Activated naive CD8-positive, alpha-beta T cell (primary cell): ENCODE measurements at regions not wholly inside any gene's neighbourhood (a gene's known extent, or its start where the extent isn't known, plus 50 kb on each side); places are given as distances from the start of the nearest gene placed in this dataset.

Experiments used
- H3K27ac Mint-ChIP-seq: one replicate; pipeline ENCODE4 v1.8.0; 2021; ENCODE audit warnings: mixed read lengths
- H3K27me3 Mint-ChIP-seq: one replicate; pipeline ENCODE4 v1.8.0; 2021; ENCODE audit warnings: mixed read lengths
- H3K36me3 Mint-ChIP-seq: one replicate; pipeline ENCODE4 v1.8.0; 2021; ENCODE audit warnings: mixed read lengths
- H3K4me1 Mint-ChIP-seq: one replicate; pipeline ENCODE4 v1.8.0; 2021; ENCODE audit warnings: low read depth, mixed read lengths
- H3K4me3 Mint-ChIP-seq: one replicate; pipeline ENCODE4 v1.8.0; 2021; ENCODE audit warnings: mild to moderate bottlenecking, mixed read lengths
- H3K9me3 Mint-ChIP-seq: one replicate; pipeline ENCODE4 v1.8.0; 2021; ENCODE audit warnings: low read depth, mixed read lengths

GRCh38 chr9:71632776-71633175, 135.5 kb downstream of the CEMIP2 start:
- Mint-ChIP-seq H3K4me3 (no peak overlapping the region), H3K27ac (no peak overlapping the region), H3K36me3 (no peaks in the 10 kb centered on the region), H3K27me3 (no peaks in the 10 kb centered on the region), H3K9me3 (no peaks in the 10 kb centered on the region), H3K4me1 (no peaks in the 10 kb centered on the region)

GRCh38 chr9:71630377-71630995, 137.8 kb downstream of the CEMIP2 start:
- Mint-ChIP-seq H3K4me1 (no peaks in the 10 kb centered on the region), H3K27me3 (no peaks in the 10 kb centered on the region), H3K9me3 (no peaks in the 10 kb centered on the region), H3K27ac (no peak overlapping the region), H3K4me3 (no peak overlapping the region), H3K36me3 (no peaks in the 10 kb centered on the region)

- Mint-ChIP-seq H3K27ac (no peak overlapping the region), H3K27me3 (no peaks in the 10 kb centered on the region), H3K36me3 (no peaks in the 10 kb centered on the region), H3K4me1 (no peaks in the 10 kb centered on the region), H3K9me3 (no peaks in the 10 kb centered on the region), H3K4me3 (no peak overlapping the region)
These were observed 138.6 kb downstream of the CEMIP2 start for GRCh38 chr9:71629578-71630215.

GRCh38 chr9:71628247-71628646, 140.1 kb downstream of the CEMIP2 start:
- Mint-ChIP-seq H3K4me3 (no peak overlapping the region), H3K27ac (no peak overlapping the region), H3K9me3 (no peaks in the 10 kb centered on the region), H3K4me1 (no peaks in the 10 kb centered on the region), H3K36me3 (no peaks in the 10 kb centered on the region), H3K27me3 (no peaks in the 10 kb centered on the region)

- no peaks in the 10 kb centered on the region for H3K9me3 Mint-ChIP-seq
- H3K27ac Mint-ChIP-seq: no peak overlapping the region
- no peaks in the 10 kb centered on the region for H3K27me3 Mint-ChIP-seq
- H3K36me3 Mint-ChIP-seq: no peaks in the 10 kb centered on the region
- H3K4me1 Mint-ChIP-seq: no peaks in the 10 kb centered on the region
- H3K4me3 Mint-ChIP-seq: no peak overlapping the region
These were observed 140.8 kb downstream of the CEMIP2 start for GRCh38 chr9:71627537-71627936.

- Mint-ChIP-seq H3K9me3 (no peaks in the 10 kb centered on the region), H3K27me3 (no peaks in the 10 kb centered on the region), H3K4me1 (no peaks in the 10 kb centered on the region), H3K36me3 (no peaks in the 10 kb centered on the region), H3K27ac (no peak overlapping the region), H3K4me3 (no peak overlapping the region)
These were observed 141.9 kb downstream of the CEMIP2 start for GRCh38 chr9:71626395-71626794.

- Mint-ChIP-seq H3K4me3 (no peak overlapping the region), H3K27me3 (no peaks in the 10 kb centered on the region), H3K4me1 (no peaks in the 10 kb centered on the region), H3K27ac (no peak overlapping the region), H3K9me3 (no peaks in the 10 kb centered on the region), H3K36me3 (no peaks in the 10 kb centered on the region)
These were observed 143.6 kb downstream of the CEMIP2 start for GRCh38 chr9:71624728-71625127.

GRCh38 chr9:71620746-71621145, 147.6 kb downstream of the CEMIP2 start:
- H3K27ac Mint-ChIP-seq: no peak overlapping the region

GRCh38 chr9:71620331-71620730, 148.0 kb downstream of the CEMIP2 start:
- Mint-ChIP-seq H3K4me1 (no peaks in the 10 kb centered on the region), H3K36me3 (peaks cover 3% of the 10 kb centered on the region), H3K27me3 (no peaks in the 10 kb centered on the region), H3K27ac (no peak overlapping the region), H3K9me3 (no peaks in the 10 kb centered on the region), H3K4me3 (no peak overlapping the region)

More at GRCh38 chr9:71620746-71621145, 147.6 kb downstream of the CEMIP2 start:
- Mint-ChIP-seq H3K36me3 (peaks cover 3% of the 10 kb centered on the region), H3K4me1 (no peaks in the 10 kb centered on the region), H3K9me3 (no peaks in the 10 kb centered on the region), H3K27me3 (no peaks in the 10 kb centered on the region), H3K4me3 (no peak overlapping the region)

GRCh38 chr9:71619926-71620325, 148.4 kb downstream of the CEMIP2 start:
- Mint-ChIP-seq H3K9me3 (no peaks in the 10 kb centered on the region), H3K27ac (no peak overlapping the region), H3K4me3 (no peak overlapping the region), H3K27me3 (no peaks in the 10 kb centered on the region), H3K36me3 (peaks cover 3% of the 10 kb centered on the region), H3K4me1 (no peaks in the 10 kb centered on the region)

GRCh38 chr9:71614409-71615010, 153.8 kb downstream of the CEMIP2 start:
- H3K36me3 Mint-ChIP-seq: peaks cover 3% of the 10 kb centered on the region
- H3K4me3 Mint-ChIP-seq: no peak overlapping the region
- no peaks in the 10 kb centered on the region for H3K27me3 Mint-ChIP-seq
- H3K9me3 Mint-ChIP-seq: no peaks in the 10 kb centered on the region
- H3K27ac Mint-ChIP-seq: no peak overlapping the region
- no peaks in the 10 kb centered on the region for H3K4me1 Mint-ChIP-seq

GRCh38 chr9:71612889-71613288, 155.4 kb downstream of the CEMIP2 start:
- no peaks in the 10 kb centered on the region for H3K4me1 Mint-ChIP-seq
- no peak overlapping the region for H3K4me3 Mint-ChIP-seq
- H3K27me3 Mint-ChIP-seq: no peaks in the 10 kb centered on the region
- no peaks in the 10 kb centered on the region for H3K9me3 Mint-ChIP-seq
- H3K36me3 Mint-ChIP-seq: peaks cover 2% of the 10 kb centered on the region
- H3K27ac Mint-ChIP-seq: no peak overlapping the region

- no peak overlapping the region for H3K4me3 Mint-ChIP-seq
These were observed 158.9 kb downstream of the CEMIP2 start for GRCh38 chr9:71609448-71609830.

GRCh38 chr9:71608825-71609447, 159.4 kb downstream of the CEMIP2 start:
- no peaks in the 10 kb centered on the region for H3K9me3 Mint-ChIP-seq
- no peak overlapping the region for H3K4me3 Mint-ChIP-seq
- no peaks in the 10 kb centered on the region for H3K36me3 Mint-ChIP-seq
- H3K27me3 Mint-ChIP-seq: no peaks in the 10 kb centered on the region
- no peak overlapping the region for H3K27ac Mint-ChIP-seq
- H3K4me1 Mint-ChIP-seq: no peaks in the 10 kb centered on the region

More at GRCh38 chr9:71609448-71609830, 158.9 kb downstream of the CEMIP2 start:
- Mint-ChIP-seq H3K9me3 (no peaks in the 10 kb centered on the region), H3K27me3 (no peaks in the 10 kb centered on the region), H3K4me1 (no peaks in the 10 kb centered on the region), H3K27ac (no peak overlapping the region), H3K36me3 (no peaks in the 10 kb centered on the region)

- Mint-ChIP-seq H3K4me3 (no peak overlapping the region), H3K9me3 (no peaks in the 10 kb centered on the region), H3K36me3 (no peaks in the 10 kb centered on the region), H3K27ac (no peak overlapping the region), H3K4me1 (no peaks in the 10 kb centered on the region), H3K27me3 (no peaks in the 10 kb centered on the region)
These were observed 160.3 kb downstream of the CEMIP2 start for GRCh38 chr9:71608021-71608420.
